K562 (cell line): ENCODE measurements at regions not wholly inside any gene's neighbourhood (a gene's known extent, or its start where the extent isn't known, plus 50 kb on each side); places are given as distances from the start of the nearest gene placed in this dataset.

Experiments used
- ATAC-seq: fragments of 200-7000 bp; cut with Tn5 transposase; 3 replicates; pipeline ENCODE4 v1.9.1; 2020; ENCODE audit warnings: moderate library complexity
- BruUV-seq: library from RNA; stranded (reverse); fragments of 400-500 nt; replicated peaks from 2 replicates; lab custom pipeline; 2021; lab: Mats Ljungman, UMichigan
- CTCF ChIA-PET: fragments of 300-600 bp; formaldehyde crosslinking; extraction: SDS; loops from one replicate; lab custom pipeline; 2021; ENCODE audit warnings: low intra/inter-chr PET ratio; lab: Yijun Ruan, JAX
- POLR2A ChIA-PET: fragments of 300-600, 350-650 bp; sonication (Branson Sonifier 250); formaldehyde crosslinking; extraction: SDS; loops from one replicate; lab custom pipeline; 2021; ENCODE audit warnings: antibody characterized with exemption, inconsistent platforms; lab: Yijun Ruan, JAX
- DNase-seq, 4 experiments: peaks; one replicate each; pipeline versions ENCODE4 v3.0.0 to v3.0.0-alpha.2; 2011 to 2018; ENCODE audit warnings: low spot score in 3 of 4, mixed read lengths in 3 of 4; ENCODE audit errors: extremely low read depth in 1 of 4
- FAIRE-seq: peaks from 2 replicates; lab custom pipeline; 2011; peaks lifted over from hg19 to GRCh38; lab: Jason Lieb, UNC
- H2AFZ ChIP-seq: 2 replicates; pipeline ENCODE4 v1.6.0; 2011; ENCODE audit warnings: low read depth, low read length, control low read depth, inconsistent platforms
- H3K27ac ChIP-seq: fragments of 200-600 bp; 3 replicates; pipeline ENCODE4 v1.8.0; 2011; ENCODE audit warnings: low read depth, mild to moderate bottlenecking, control low read depth, inconsistent platforms, low read length, moderate library complexity, mixed read lengths; ENCODE audit errors: extremely low read depth
- H3K27me3 ChIP-seq, 2 experiments: fragments of 300-600 bp in 1 of 2; 2 replicates in 1 of 2; 3 replicates in 1 of 2; pipeline versions ENCODE4 v1.6.0 to v1.8.0; 2011; ENCODE audit warnings: inconsistent platforms in 2 of 2, low read length in 2 of 2, mild to moderate bottlenecking in 1 of 2, mixed read lengths in 1 of 2, moderate library complexity in 1 of 2; ENCODE audit not compliant: control insufficient read depth in 2 of 2, insufficient read depth in 2 of 2
- H3K36me3 ChIP-seq: fragments of 300-600 bp; 3 replicates; pipeline ENCODE4 v1.8.0; 2011; ENCODE audit warnings: mild to moderate bottlenecking, low read length, inconsistent platforms; ENCODE audit not compliant: control insufficient read depth, insufficient read depth
- H3K4me1 ChIP-seq, 2 experiments: fragments of 200-600 bp in 1 of 2; replicated peaks in 1 of 2; 2 replicates in 1 of 2; 3 replicates in 1 of 2; pipeline versions ENCODE4 v1.5.1 to v1.8.0; 2011; ENCODE audit warnings: inconsistent platforms in 2 of 2, low read length in 2 of 2, mild to moderate bottlenecking in 1 of 2, mixed read lengths in 1 of 2, moderate library complexity in 1 of 2; ENCODE audit not compliant: control insufficient read depth in 2 of 2, insufficient read depth in 2 of 2
- H3K4me2 ChIP-seq: 2 replicates; pipeline ENCODE4 v1.6.1; 2011; ENCODE audit warnings: low read length, control low read depth, inconsistent platforms, mixed read lengths; ENCODE audit not compliant: insufficient read depth
- H3K4me3 ChIP-seq: fragments of 200-600 bp; sonication (generic), shearing (Covaris generic); 2 replicates; pipeline ENCODE4 v1.5.1; 2016; ENCODE audit warnings: control low read depth, inconsistent platforms
- H3K79me2 ChIP-seq: fragments of 200-600 bp; 3 replicates; pipeline ENCODE4 v1.8.0; 2011; ENCODE audit warnings: low read length, inconsistent platforms; ENCODE audit not compliant: control insufficient read depth, insufficient read depth
- H3K9ac ChIP-seq, 2 experiments: 2 replicates each; pipeline versions ENCODE4 v1.6.0 to v1.6.1; 2011; ENCODE audit warnings: low read depth in 2 of 2, low read length in 2 of 2, control low read depth in 1 of 2, inconsistent platforms in 1 of 2, mild to moderate bottlenecking in 1 of 2, mixed read lengths in 1 of 2; ENCODE audit not compliant: insufficient read depth in 1 of 2
- H3K9me1 ChIP-seq: one replicate; pipeline ENCODE4 v1.6.0; 2011; ENCODE audit warnings: inconsistent platforms, mild to moderate bottlenecking, low read length, moderate library complexity; ENCODE audit not compliant: control insufficient read depth, insufficient read depth
- H3K9me3 ChIP-seq: replicated peaks from 2 replicates; pipeline ENCODE4 v1.5.1; 2011; ENCODE audit warnings: low read depth, low read length, inconsistent platforms; ENCODE audit not compliant: control insufficient read depth, insufficient read depth
- H4K20me1 ChIP-seq: replicated peaks from 2 replicates; pipeline ENCODE4 v1.6.1; 2011; ENCODE audit warnings: low read length, inconsistent platforms, mixed read lengths; ENCODE audit not compliant: control insufficient read depth, insufficient read depth
- ARID1B ChIP-seq: fragments of 450-650 bp; IDR thresholded peaks from 2 replicates; pipeline ENCODE4 v1.6.1; 2016; ENCODE audit warnings: antibody characterized with exemption, mild to moderate bottlenecking, inconsistent platforms
- CBX8 ChIP-seq: fragments of 200-600 bp; sonication (generic); IDR thresholded peaks from 2 replicates; pipeline ENCODE4 v1.6.1; 2012; ENCODE audit warnings: borderline replicate concordance, mixed run types, low read depth, mild to moderate bottlenecking, moderate library complexity, mixed read lengths, low read length, control low read depth, inconsistent platforms; ENCODE audit not compliant: poor library complexity, severe bottlenecking; ENCODE audit errors: extremely low read depth
- CHD7 ChIP-seq: fragments of 200-600 bp; sonication (generic); IDR thresholded peaks from one replicate; pipeline ENCODE4 v1.6.1; 2012; ENCODE audit warnings: mild to moderate bottlenecking, low read depth, low read length, inconsistent platforms
- COPS2 ChIP-seq: fragments of 450-650 bp; conservative IDR thresholded peaks from 2 replicates; pipeline ENCODE4 v1.6.1; 2016; ENCODE audit warnings: mild to moderate bottlenecking, moderate library complexity
- ELF1 ChIP-seq: fragments of 200-800 bp; sonication (Bioruptor generic); IDR thresholded peaks from 2 replicates; pipeline ENCODE4 v1.6.1; 2016; ENCODE audit warnings: missing genetic modification characterization, missing compliant biosample characterization
- GABPB2 ChIP-seq: fragments of 250-450 bp; sonication (Bioruptor Pico); conservative IDR thresholded peaks from 2 replicates; pipeline ENCODE4 v1.5.1; 2021; ENCODE audit warnings: mild to moderate bottlenecking
- GATAD2B ChIP-seq: fragments of 450-650 bp; IDR thresholded peaks from 2 replicates; pipeline ENCODE4 v1.6.1; 2017; ENCODE audit warnings: mild to moderate bottlenecking, borderline replicate concordance
- HMG20B ChIP-seq: fragments of 250-450 bp; sonication (Bioruptor Pico); IDR thresholded peaks from 2 replicates; pipeline ENCODE4 v1.5.0; 2021; ENCODE audit warnings: mild to moderate bottlenecking
- HOXB6 ChIP-seq: fragments of 250-450 bp; sonication (Bioruptor Pico); IDR thresholded peaks from 2 replicates; pipeline ENCODE4 v1.5.1; 2022; ENCODE audit warnings: mild to moderate bottlenecking, borderline replicate concordance
- KLF13 ChIP-seq: fragments of 450-650 bp; IDR thresholded peaks from 2 replicates; pipeline ENCODE4 v1.6.1; 2016; ENCODE audit warnings: missing genetic modification characterization, low read depth, mild to moderate bottlenecking, missing compliant biosample characterization, moderate library complexity, borderline replicate concordance
- WGBS: fragments of 100-300 bp; shearing (Covaris generic); methylation state at CpG from one replicate; pipeline ENCODE4 v1.1.6; 2016; ENCODE audit warnings: low coverage, mixed read lengths; ENCODE audit not compliant: insufficient coverage; ENCODE audit errors: missing lambda C conversion rate; 5-methylcytosine and 5-hydroxymethylcytosine counted together
- in situ Hi-C: fragments of 300-500 bp; cut with MboI; formaldehyde crosslinking; loops from 4 replicates; pipeline ENCODE4 v1.15.0; 2018; ENCODE audit warnings: inconsistent platforms, mixed read lengths
- intact Hi-C: fragments of 100-400 bp; cut with micrococcal nuclease; formaldehyde crosslinking; loops from 2 replicates; pipeline ENCODE4 v1.14.2; 2022
- TF ChIP-seq, protein P1 (sequence below): fragments of 450-650 bp; IDR thresholded peaks from one replicate; pipeline ENCODE4 v1.6.1; 2018; ENCODE audit warnings: mild to moderate bottlenecking, moderate library complexity; ENCODE audit not compliant: partially characterized antibody

DNA sequence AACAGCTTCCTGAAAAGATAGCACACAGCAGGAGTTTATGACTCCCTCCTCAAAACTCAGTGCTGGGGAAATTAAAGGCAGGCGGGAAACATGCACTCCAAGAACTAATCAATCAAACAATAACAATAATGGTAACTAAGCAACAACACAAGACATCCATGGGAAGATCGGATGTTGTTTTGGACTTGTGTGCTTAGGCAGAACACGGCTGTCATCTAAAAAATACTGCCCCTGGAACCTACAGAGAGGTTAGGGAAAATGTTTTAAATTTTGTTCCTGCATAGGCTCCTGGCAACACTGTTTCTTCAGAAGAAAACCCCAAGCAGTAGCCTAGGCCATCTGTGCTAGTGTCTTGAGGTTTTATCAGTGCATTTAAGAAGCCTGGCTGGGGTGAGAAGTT lies 1378.2 kb downstream of the STIM2 start:
- Histone ChIP-seq H3K27me3 (no peaks in the 10 kb centered on the region), H3K9ac (no peak overlapping the region), H3K9me1 (no peaks in the 10 kb centered on the region), H3K79me2 (no peaks in the 10 kb centered on the region), H3K27ac (no peak overlapping the region), H4K20me1 (no peaks in the 10 kb centered on the region), H3K36me3 (no peaks in the 10 kb centered on the region), H3K9me3 (no peaks in the 10 kb centered on the region), H3K4me3 (no peak overlapping the region), H2AFZ (no peak overlapping the region), H3K4me1 (no peaks in the 10 kb centered on the region), H3K4me2 (no peak overlapping the region)
- FAIRE-seq = no peak
- ChIA-PET POLR2A (no interaction called here), CTCF (no interaction called here)
- intact Hi-C loops = no loop called here
- in situ Hi-C loops = no loop called here
- no peak for DNase-seq
- WGBS = 0% methylated on average over 3 of the region's 3 CpGs
- no peak for ATAC-seq
- no TSS peak for BruUV-seq
- no peak for TF ChIP-seq ARID1B
- no peak for TF ChIP-seq CHD7
- TF ChIP-seq KLF13 (tag) = no peak
- no peak for TF ChIP-seq HOXB6 (CRISPR knock-in tag)
- TF ChIP-seq HMG20B = no peak
- TF ChIP-seq, protein P1, sequence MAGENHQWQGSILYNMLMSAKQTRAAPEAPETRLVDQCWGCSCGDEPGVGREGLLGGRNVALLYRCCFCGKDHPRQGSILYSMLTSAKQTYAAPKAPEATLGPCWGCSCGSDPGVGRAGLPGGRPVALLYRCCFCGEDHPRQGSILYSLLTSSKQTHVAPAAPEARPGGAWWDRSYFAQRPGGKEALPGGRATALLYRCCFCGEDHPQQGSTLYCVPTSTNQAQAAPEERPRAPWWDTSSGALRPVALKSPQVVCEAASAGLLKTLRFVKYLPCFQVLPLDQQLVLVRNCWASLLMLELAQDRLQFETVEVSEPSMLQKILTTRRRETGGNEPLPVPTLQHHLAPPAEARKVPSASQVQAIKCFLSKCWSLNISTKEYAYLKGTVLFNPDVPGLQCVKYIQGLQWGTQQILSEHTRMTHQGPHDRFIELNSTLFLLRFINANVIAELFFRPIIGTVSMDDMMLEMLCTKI = no peak
- TF ChIP-seq GABPB2 (CRISPR knock-in tag) = no peak
- TF ChIP-seq GATAD2B = no peak
- no peak for TF ChIP-seq ELF1 (tag)
- no peak for TF ChIP-seq COPS2
- TF ChIP-seq CBX8 = no peak
